Activated gamma-delta T cell treated with anti-CD3 and anti-CD28 coated beads, Interleukin-2, amount 50 U/mL, for 16 hours (primary cell): ENCODE measurements at regions not wholly inside any gene's neighbourhood (a gene's known extent, or its start where the extent isn't known, plus 50 kb on each side); places are given as distances from the start of the nearest gene placed in this dataset.
"Not testable (repeated sequence)": the region's sequence is repeated elsewhere in the genome, so short reads cannot be mapped to it uniquely, and the experiment has no call there.

ENCODE experiments used
- DNase-seq: peaks from one replicate; pipeline ENCODE4 v3.0.0-alpha.2; 2020; ENCODE audit warnings: low read depth

DNA sequence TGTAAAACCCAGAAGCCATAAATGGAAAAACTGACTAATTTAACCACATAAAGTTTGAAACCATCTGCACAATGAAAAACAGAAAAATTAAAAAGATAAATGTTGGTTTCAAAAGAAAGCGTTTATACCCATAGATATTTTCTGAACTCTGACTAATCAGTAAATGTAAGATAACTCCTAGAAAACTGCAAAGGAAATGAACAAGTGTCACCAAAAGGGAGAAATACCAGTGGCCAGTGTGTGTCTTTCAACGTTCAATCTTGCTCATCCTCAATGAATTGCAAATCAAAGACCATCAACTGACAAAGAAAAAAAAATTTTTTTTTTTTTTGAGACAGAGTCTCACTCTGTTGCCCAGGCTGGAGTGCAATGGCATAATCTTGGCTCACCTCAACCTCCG, 180.1 kb downstream of the SYK start:
- no peak for DNase-seq

DNA sequence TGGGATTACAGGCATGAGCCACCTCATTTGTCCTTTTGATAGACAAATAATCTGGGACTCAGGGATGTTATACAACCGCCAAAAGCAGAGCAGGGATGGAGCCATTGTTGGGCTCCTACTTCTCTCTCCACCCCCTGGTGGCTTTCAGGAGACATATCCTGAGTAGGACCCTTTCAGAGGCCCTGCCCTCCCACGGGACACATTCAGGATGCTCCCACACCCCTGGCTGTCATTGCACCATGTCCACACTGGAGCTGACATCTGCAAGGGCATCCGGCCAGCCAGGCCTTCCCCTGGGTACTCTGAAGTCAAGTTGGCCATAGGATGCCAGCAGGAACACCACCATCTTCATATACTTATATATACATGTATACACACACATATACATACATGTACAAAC, 181.8 kb downstream of the SYK start:
- DNase-seq = no peak

DNA sequence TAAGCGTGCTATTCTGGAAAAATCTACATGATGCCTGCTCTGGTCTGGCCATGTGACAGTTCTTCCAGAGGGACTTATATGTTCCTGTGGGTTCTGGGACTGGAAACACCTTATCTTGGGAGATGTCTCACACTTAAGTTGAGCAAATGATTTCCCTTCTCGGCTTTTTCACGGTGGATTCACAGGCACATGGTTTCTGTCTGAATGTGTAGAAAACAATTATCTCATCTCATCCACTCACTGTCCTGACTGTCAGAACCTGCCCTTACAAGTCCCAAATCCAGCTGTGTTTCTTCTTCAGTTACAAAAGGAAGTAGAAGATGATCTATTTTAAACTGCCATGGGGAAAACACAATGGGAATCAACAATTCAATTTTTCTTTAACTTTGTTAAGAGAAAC, 184.0 kb downstream of the SYK start:
- no peak for DNase-seq

DNA sequence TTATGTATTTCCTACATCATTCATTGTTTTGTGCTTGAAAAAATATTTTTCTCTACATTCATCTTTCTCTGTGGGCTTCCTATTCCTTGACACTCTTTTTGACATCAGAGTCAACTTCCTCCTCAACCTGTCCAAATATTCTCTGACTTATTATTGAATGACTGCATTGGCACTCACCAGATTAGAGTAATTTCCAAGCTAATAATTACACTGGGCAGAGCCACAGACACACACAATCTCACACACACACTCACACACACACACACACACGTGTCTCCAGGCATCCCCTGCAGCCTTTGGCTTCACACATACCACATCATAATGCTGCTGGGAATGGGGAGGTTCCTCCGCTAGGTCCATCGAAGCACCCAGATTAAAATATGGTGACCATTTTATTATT, 184.5 kb downstream of the SYK start:
- DNase-seq = no peak

DNA sequence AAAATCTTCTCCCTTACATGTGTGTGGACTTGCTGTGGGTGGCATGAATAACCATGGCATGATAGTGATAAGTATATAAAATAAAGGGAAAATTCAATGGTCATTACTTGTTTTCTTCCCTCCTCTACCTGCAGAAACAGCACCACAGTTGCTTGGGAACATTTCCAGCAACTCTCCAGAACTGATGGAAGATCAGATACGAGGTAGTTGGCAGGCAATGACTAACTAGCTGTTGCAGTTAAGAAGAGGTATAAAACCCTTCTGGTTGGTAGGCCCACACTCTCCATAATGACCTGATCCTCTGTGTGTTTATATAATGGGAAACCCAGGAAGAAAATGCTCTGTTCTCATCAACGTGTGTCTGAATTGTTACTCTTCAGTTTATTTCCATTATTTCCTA, 185.9 kb downstream of the SYK start:
- no peak for DNase-seq

DNA sequence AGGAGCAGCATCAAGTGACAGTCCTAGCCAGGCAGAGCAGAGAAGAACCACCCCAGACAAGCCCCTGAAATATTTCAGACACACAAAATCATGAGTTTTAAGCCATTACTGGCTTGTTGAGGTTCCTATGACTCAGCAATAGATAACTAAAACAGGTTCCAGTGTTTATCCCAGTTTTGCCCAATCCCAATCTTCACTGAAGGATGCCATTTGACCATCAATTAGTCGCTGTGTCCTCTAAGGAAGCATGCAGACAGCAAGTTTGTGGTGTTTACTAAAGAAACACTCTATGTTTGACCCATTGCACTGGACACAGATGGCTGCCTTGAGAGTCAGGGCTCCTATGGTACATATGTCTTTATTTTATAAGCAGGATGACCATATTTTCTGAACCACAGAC, 186.7 kb downstream of the SYK start:
- DNase-seq = no peak

DNA sequence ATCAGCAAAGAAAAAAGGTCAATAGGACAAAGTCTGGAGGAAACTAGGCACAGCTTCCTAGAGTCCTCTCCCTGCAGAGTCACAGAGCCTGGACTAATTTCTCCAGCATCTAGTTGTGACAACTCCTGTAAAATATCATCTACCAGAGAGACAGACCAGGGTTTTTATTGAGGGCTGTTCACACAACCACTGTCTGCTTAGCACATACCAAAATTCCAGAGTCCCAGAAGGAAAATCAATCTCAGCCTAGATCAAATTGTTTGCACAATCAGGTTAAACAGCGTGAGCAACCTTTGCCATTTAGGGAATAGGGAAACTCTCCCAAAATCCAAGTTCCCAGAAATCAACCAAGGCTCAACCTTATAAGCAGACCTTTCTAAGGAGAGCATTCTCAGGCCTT, 190.3 kb downstream of the SYK start:
- no peak for DNase-seq

DNA sequence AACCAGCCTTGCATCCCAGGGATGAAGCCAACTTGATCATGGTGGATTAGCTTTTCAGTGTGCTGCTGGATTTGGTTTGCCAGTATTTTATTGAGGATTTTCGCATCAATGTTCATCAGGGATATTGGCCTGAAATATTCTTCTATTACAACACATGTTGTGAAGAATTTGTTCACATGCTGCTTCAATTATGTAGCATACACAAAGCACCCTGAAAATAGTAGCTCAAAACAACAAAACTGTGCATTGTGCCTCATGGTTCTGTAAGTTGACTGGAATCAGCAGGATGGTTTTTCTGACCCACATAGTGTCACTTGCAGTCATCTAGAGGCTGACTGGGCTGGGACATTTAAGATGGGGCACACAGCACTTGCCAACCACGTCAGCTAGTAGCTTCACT, 193.9 kb downstream of the SYK start:
- no peak for DNase-seq

DNA sequence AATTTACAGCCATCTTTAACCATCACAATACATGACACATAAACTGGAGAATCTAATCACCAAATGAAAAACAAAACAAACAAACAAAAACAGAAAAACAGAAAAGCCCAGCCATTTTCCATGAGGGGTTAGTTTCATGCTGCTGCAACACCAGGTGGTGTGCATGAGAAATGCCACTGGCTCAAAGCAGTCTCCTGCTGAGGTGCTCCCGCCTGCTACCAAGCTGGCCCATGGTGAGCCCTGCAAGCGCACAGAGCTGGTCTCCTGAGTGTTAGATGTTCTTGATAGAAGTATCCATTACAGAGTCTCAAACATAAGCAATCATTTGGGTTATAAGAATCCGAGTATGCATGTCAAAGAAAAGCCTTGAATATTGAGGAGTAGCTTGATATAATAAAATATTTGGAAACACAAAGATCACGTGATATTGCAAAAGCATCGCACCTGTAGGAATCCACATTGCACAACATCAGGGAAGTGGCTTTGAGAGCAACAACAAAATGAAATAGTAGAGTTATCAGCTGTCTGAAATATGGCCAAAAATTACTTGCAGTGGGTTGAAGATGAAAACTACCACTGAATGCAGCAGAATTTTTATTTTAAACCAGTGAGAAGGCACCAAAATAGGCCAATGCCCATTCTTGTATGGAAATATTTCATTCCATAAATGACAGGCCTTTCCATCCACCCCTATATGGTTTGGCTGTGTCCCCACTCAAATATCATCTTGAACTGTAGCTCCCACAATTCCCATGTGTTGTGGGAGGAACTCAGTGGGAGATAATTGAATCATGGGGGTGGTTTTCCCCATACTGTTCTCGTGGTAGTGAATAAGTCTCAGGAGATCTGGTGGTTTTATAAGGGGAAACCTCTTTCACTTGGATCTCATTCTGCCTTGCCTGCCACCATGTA, 194.8 kb downstream of the SYK start:
- no peak for DNase-seq

DNA sequence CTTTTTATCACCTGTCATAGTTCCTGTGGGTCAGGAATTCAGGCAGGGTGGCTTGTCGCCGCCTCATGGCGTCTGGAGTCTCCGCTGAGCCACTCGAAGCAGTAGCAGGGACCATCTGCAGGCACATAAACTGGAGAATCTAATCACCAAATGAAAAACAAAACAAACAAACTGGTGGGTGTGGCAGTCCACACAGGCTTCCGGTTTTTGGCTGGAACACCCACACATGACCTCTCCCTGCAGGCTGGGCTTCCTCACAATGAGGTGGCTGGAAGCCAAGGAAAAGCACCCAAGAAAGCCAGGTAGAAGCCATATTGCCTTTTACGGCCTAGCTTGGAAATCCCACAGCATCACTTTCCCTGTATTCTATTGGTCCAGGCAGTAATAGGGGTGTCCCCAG, 197.0 kb downstream of the SYK start:
- no peak for DNase-seq

DNA sequence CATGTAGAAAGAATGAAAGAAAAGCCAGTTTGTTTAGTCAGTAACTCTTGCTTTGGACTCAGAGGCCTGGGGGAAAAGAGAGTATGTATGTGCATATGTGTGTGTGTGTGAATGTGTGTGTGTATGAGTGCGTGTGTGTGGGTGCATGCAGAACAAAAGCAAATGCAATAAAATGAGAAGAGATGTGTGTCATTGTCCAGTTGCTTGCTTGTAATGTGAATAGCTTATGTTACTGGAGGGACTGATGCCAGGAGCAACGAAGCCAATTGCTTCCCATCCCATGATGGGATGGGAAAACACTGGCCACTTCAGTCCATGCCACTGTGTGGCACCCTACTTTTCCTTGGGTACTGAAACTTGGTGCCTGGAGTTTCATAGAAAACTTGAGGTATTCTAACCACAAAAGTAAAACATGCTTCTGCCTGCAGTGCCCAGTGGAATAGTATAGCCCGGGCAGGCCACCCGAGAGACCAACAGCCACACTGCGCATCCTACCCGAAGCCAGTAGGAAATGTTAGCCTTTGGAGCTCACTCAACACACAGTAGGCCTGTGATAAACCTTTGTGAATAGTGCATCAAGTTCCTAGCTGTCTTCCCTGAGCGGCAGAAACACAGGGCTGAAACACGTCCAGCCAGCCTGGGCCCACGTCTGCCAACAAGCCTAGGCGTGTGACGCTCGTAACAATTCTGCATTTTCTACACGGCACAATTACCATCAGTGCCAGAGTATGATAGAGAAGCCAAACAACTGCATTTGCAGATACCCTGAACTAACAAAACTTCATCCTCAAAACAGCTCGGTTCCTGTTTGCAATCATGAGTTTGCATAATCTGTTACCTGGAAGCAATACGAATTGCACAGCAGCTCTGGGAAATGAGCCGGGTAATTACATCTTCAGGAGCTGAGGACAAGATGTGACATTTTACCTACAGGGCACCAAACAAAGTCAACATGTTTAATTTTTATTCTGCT, 198.1 kb downstream of the SYK start:
- no peak for DNase-seq

DNA sequence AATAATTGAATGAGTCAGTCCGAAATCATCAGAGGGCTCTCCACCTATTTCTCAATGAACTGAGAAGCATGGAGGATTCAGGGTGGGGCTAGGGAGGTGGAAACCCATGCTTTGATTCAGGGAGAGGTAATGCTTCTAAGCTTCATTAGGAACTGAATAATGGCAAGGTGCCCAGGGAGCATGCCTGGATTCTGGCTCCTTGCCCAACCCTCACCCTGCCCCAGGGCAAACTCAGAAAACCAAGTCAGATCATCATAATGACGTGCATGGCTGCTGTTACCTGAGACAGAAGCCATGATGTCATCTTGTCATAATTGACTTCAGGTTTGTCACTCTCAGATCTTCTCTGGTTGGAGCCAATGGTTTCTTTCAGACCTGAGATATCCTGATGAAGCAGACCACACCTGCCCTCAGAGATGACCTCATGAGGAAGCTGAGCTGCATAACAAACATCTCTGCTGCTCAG, 199.6 kb downstream of the SYK start:
- no peak for DNase-seq

DNA sequence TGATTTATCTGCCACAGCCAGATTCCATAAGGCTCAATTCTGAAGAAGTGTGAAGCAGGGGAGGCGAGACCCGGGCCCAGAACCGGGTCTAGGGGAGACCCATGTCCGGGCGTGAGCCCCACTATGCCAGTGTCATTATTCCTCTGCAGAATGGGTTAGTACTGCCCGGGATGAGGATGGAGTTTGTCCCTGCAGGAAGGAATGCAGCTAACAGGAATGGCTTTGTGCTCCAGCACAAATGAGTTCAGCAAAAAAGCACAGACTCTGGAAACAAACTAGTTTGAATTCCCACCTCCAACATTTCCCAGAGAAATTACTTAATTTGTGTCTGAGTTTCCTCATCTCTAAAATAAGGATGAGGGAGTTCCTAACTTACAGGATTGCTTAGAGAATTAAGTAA, 202.9 kb downstream of the SYK start:
- no peak for DNase-seq

DNA sequence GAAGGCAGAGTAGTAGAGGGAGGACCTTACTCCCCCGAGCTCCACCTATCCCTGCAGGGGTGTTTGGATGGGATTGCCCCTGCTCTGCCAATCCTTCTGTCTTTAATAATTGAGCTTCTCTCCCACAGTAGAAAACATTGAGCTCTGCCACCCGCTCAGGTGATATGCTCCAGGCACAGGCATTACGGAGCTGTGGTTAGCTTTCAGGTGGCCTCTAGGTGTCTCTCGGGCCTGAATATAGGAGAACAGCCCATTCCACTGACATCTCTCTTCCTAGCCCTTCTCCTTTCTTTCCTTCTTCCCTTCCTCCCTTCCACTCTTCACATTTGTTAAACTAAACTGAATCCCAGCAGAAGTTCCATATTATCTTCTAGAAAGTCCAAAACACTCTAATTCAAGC, 203.4 kb downstream of the SYK start:
- no peak for DNase-seq

DNA sequence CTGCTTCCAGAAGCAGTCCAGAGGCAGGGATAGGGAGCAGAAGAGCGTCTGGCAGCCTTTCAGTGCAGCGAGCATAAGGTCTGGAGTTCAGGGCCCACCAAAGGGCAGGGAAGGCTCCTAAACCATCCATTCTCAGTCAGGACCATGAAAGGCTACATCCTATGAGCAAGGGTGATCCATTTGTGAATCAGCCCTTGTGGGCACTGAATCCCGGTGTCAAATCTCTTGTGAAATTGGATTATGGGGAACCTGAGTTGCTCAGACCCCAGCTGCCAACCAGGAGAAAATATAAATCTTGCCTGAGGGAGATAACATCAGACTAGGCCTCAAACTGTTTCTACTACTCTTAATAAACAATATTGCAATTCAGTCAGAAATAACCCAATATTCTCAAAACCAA, 204.4 kb downstream of the SYK start:
- DNase-seq = no peak

DNA sequence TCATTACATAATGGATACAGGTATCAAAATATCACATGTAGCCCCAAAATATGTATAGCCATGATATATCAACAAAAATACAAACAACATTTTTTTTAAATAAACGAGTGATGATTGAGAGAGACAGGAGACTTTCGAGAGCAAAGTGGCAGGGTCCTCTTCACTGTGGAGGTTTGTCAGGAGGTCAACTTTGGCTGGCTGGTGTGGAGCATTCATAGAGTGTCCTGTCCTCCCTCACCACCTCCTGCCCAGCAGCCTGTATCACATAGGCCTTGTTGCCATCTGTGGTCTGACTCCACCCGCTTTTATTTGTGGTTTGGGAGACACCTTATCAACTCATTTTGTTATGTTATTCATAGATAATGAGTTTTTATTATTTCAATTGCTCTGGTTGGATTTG, 206.9 kb downstream of the SYK start:
- no peak for DNase-seq

DNA sequence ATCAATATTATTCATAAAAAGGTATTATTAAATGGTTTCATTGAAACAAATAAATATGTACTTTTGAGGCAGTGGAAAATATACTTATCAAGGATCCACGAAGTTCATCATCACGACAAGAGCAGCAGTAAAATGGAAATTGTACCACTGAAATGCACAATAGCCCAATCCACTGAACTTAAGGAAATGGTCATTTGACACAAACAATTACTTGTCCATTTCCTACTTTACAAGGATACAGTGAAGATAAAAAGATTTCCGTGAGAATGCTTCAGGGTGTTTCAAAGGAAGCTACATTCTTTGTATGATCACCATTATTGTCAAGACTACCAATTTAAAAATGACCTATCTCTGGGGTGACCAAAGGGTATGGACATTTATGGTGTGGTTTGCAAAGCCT, 210.3 kb downstream of the SYK start:
- no peak for DNase-seq

DNA sequence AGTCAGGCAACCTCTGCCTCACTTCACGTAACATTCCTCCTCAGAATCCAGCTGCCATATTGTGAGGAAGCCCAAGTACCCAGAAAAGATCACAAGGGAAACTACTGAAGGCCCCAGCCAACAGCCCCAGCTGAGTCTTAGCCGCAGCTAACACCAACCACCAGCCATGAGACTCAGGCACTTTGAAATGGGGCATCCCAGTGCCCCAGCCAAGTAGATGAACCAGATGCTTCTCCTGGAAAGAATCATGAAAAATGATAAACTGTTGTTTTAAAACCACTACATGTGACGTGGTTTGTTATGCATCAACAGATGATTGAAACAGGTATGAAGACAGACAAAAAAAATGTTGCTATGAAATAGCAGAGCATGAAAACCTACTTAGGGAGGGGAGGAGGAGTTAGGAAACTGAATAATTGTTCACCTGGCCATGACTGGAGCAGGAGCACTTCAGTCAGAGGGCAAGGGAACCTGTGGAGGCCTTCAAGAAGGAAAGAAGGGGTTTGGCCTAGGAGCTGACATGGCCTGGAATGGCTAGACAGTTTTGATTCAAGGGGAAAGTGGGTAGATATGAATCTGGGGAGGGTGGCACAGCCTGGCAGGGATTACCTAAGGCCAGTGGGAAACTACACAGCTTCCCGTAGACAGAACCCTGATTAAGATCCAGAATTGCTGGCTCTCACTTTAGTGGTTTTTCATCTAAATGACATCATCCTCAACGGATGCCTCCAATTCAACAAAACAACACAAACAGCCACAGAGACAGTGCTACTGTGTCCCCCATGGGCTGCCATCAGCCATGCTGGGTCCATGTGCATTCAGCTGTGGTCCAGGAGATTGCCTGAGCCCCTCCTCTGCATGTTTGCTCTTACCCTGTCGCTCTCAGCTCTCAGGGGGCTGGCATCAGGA, 211.6 kb downstream of the SYK start:
- no peak for DNase-seq

DNA sequence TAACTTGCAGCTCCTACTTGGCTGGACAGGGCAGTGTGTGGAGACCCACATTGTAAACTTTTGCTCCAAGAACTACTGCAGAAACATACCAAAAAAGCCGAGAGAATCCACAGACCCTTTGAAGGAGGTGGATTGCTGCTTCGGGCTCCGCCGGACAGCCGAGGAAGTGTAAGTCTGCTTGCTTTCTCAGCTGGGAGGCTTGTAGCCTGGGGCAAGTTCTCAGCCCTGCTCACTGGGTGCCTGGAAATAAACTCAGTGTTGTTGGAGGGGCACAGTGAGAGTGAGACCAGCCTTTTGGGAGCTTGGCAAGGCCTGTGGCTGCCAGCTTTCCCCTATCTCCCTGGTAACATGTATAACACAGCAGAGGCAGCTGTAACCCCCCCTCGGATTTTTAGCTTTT, 215.6 kb downstream of the SYK start:
- DNase-seq = no peak

DNA sequence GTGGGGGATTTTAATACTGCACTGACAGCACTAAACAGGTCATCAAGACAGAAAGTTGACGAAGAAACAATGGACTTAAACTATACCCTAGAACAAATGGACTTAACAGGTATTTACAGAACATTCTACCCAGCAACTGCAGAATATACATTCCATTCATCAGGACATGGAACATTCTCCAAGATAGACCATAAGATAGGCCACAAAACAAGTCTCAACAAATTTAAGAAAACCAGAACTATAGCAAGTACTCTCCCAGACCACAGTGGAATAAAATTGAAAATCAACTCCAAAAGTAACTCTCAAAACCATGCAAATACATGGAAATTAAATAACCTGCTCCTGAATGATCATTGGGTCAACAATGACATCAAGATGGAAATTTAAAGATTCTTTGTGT, 218.3 kb downstream of the SYK start:
- not testable (repeated sequence) for DNase-seq

DNA sequence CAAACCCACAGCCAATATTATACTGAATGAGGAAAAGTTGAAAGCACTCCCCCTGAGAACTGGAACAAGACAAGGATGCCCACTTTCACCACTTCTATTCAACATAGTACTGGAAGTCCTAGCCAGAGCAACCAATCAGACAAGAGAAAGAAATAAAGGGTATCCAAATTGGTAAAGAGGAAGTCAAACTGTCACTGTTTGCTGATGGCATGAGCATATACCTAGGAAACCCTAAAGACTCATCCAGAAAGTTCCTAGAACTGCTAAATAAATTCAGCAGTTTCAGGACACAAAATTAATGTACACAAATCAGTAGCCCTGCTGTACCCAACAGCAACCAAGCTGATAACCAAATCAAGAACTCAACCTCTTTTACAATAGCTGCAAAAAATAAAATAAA, 220.0 kb downstream of the SYK start:
- not testable (repeated sequence) for DNase-seq

DNA sequence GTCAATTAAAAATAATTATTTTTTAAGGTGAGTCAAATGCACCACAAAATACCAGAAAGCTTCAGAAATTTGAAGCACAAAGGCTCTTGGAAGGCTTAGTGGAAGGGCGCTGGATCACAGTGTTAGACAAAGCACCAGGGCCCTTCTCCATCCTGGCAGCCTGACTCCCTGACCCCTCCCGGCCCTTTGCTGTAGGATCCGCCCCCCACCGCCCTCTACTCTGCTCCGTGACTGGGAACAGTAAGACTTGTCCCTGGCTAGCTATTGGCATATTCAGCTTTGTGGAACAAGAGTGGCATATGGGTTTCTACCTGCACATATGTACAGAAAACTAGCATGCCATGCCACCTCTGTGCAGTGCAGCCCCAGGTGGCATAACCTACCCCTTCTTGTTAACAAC, 222.1 kb downstream of the SYK start:
- DNase-seq = no peak
